ENCODE measurements at regions not wholly inside any gene's neighbourhood (a gene's known extent, or its start where the extent isn't known, plus 50 kb on each side); places are given as distances from the start of the nearest gene placed in this dataset.

DNA sequence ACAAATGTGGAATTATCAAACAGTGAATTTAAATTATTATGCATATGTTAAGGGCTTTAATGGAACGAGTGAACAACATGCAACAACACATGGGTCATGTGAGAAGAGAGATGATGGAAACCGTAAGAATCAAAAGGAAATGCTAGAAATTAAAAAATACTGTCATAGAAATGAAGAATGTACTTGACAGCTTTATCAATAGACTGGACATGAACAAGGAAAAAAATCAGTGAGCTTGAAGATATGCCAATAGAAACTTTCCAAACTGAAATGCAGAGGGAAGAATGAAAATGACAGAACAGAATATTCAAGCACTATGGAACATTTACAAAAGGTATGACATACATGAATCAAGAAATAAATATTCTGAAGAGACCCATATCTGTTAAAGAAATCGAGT is 117.7 kb upstream of the KCNJ3 start:
- TF ChIP-seq, protein P1, sequence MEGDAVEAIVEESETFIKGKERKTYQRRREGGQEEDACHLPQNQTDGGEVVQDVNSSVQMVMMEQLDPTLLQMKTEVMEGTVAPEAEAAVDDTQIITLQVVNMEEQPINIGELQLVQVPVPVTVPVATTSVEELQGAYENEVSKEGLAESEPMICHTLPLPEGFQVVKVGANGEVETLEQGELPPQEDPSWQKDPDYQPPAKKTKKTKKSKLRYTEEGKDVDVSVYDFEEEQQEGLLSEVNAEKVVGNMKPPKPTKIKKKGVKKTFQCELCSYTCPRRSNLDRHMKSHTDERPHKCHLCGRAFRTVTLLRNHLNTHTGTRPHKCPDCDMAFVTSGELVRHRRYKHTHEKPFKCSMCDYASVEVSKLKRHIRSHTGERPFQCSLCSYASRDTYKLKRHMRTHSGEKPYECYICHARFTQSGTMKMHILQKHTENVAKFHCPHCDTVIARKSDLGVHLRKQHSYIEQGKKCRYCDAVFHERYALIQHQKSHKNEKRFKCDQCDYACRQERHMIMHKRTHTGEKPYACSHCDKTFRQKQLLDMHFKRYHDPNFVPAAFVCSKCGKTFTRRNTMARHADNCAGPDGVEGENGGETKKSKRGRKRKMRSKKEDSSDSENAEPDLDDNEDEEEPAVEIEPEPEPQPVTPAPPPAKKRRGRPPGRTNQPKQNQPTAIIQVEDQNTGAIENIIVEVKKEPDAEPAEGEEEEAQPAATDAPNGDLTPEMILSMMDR (IDR thresholded peaks at IDR 0.05): no peak
- TF ChIP-seq POLR2A (IDR thresholded peaks at IDR 0.05; ENCODE audit: low read depth): no peak
- no peak for TF ChIP-seq POLR2AphosphoS5 (IDR thresholded peaks at IDR 0.05)
- TF ChIP-seq EP300 (IDR thresholded peaks at IDR 0.05): no peak

All from esophagus muscularis mucosa (tissue), 4 donors.